ENCODE measurements at regions not wholly inside any gene's neighbourhood (a gene's known extent, or its start where the extent isn't known, plus 50 kb on each side); places are given as distances from the start of the nearest gene placed in this dataset.

DNA sequence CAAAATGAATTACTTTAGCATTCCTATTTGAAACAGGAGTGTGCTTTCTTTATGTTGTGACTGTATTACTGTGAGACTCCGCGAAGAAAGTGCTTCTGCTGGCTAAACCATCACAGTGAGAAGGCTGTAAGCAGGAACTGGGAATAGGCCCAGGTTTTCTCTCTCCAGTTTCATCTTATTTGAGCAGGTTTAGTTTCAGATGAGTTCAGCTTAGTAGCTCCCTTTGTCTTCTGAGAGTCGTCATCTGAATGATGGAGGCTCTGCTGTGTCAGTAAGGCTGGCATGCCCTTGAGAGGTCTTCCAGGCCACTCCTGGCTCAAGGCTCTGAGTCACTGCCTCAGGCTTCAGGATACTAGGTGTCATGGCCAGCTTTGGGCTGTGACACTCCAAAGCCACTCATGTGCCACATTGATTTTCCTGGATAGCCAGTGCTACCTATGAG, 205.6 kb upstream of the RGS6 start:
- DNase-seq: no peak

GRCh38 chr14:71728386-71728785, 203.8 kb upstream of the RGS6 start:
- no peak for DNase-seq

- no peak for DNase-seq
Observed at GRCh38 chr14:71729596-71729995, 202.6 kb upstream of the RGS6 start.

DNA sequence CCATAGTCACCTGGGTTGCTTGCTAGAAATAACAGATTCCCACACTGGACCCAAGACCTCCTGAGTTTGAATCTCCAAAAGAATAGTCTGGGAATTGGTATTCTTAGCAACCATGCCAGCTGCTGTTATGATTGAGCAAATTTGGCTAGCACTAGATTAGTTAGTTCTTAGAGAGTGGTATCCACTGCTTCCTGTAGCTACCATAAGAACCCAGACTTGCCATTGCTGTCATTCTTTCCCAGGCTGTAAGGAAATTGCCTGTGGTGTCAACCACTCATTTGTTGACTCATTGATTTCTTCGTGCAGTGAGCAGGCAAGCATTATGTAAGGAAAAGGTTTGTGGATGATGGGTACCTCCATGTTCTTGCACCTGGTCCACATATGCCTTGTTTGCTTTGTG, 201.8 kb upstream of the RGS6 start:
- DNase-seq: no peak

- DNase-seq: no peak
Observed at GRCh38 chr14:71731096-71731495, 201.1 kb upstream of the RGS6 start.

DNA sequence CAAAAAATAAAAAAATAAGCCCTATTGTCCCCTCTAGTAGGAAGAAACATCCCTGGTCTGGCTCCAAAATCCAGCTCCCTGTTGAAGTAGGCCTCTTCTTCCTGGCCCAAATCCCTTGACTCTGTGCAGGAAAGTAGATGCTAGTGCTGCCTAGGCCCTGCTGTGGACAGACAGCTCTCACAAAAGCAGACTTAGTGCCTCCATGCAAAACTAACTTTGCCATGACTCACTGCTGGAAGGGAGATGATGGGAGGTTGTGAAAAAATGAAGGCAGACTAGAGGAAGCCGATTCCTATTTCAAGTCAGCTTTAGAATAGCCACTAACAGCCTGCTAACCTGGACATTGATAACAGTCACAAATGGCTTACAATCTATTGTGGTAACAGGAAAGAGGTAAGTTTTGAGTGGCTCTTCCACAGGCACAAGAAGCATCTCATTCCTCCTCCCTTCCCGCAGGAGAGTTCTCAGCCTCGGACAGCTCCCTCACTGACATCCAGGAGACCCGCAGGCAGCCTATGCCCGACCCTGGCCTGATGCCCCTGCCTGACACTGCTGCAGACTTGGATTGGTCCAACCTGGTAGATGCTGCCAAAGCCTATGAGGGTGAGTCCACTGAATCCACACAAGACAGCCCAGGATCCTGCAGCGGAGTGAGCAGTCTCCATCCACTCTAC, 198.9 kb upstream of the RGS6 start:
- no peak for DNase-seq

- DNase-seq: no peak
Observed at GRCh38 chr14:71734076-71734475, 198.2 kb upstream of the RGS6 start.

DNA sequence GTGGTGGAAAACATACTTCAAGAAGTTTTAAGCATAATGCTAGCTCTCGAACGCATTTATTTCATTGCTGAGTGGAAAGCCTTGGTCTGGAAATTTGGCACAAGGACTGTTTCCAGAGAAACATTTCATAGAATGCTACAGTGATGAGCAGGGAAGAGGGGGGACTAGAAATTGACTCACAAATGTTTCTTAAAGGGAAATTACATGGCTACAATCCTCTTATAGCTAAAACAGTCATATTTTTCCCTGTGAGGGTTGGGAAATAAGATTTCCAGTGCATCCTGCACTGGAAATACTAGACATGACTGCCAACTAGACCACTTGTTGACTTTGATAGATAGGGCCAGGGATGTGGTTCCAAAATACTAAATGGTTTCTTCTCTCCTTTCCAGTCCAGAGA, 197.3 kb upstream of the RGS6 start:
- DNase-seq: no peak

DNA sequence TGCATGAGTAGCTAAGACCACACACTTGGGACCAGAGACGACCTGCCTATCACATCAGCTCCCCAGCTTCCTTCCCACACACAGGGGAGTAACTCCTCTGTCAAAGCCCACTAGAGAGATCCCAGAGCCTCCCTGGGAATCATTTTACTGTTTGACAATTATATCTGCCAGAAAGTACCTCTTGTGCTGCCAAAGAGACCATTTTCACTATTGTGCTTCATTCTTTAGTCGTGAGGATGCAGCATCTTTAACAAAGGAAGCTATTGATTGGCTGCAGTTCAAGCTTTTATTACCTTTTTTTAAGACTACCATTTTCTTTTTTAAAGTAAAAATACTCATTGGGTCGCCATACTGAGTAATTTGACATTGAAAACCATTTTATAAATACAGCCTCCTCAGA, 194.5 kb upstream of the RGS6 start:
- DNase-seq: no peak

DNA sequence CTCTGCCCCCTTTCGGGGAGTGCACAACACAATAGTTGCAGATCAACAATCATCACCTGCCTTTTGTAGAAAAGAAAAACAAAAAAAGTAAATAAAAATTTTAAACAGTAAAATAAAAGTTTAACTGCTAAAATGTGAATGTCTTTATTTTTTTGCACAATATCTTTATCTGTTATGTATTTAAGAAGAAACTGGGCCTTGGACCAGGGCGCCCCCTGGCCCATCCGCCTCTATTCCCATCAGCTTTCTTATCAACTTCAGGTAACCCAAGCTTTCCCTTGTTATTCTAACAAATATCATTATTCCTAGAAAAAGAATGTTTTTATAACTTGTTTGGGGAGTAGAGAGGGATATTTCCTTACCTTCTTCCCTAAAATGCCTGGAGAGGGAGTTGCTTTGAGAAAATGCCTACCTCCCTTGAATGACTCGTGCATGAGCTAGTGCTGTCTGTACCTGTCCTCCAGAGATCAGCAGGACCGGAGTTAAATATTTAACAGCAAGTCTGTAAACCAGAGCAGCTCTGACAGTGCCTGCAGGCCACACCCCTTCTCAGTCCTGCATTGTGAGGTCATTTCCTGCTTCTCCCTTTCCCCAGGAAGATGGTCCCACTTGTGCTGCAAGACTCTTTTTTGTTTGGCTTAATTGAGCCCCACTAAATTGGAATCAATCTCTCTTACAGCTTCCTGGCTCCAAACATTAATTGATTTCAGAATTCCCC, 192.8 kb upstream of the RGS6 start:
- no peak for DNase-seq

- DNase-seq: no peak
Observed at GRCh38 chr14:71741241-71741640, 191.0 kb upstream of the RGS6 start.

GRCh38 chr14:71742485-71742884, 189.7 kb upstream of the RGS6 start:
- no peak for DNase-seq

DNA sequence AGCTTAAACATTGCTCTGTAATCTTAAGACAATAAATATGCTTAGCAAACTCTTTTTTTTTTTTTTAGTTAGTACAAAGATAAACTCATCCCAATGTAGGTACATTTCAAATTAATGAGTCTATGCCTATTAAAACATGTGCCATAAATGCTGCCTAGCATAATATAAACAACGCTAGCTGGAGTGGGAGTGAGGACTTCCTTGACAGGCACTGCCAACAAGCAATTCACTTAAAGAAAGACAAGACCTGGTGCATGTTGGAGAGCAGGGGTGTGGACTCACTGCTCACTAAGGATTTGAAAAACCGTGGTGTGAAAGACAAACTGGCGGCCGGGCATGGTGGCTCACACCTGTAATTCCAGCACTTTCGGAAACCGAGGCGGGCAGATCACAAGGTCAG, 187.2 kb upstream of the RGS6 start:
- no peak for DNase-seq

GRCh38 chr14:71748196-71748595, 184.0 kb upstream of the RGS6 start:
- DNase-seq: no peak

GRCh38 chr14:71749613-71750238, 182.5 kb upstream of the RGS6 start:
- no peak for DNase-seq

DNA sequence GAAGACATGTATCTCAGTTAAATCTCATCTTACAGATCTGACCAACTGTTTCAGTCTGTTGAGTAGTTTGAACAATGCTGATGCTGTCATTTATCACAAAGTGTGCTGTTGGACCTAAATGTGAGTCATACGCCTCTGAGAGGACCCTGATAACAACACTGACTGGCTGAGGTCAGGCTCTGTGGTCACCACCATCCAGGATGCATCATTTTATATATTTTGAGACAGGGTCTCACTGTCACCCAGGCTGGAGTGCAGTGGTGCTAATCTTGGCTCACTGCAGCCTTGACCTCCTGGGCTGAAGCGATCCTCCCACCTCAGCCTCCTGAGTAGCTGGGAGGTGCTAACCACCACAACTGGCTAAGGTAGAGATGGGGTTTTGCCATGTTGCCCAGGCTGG, 181.0 kb upstream of the RGS6 start:
- no peak for DNase-seq

DNA sequence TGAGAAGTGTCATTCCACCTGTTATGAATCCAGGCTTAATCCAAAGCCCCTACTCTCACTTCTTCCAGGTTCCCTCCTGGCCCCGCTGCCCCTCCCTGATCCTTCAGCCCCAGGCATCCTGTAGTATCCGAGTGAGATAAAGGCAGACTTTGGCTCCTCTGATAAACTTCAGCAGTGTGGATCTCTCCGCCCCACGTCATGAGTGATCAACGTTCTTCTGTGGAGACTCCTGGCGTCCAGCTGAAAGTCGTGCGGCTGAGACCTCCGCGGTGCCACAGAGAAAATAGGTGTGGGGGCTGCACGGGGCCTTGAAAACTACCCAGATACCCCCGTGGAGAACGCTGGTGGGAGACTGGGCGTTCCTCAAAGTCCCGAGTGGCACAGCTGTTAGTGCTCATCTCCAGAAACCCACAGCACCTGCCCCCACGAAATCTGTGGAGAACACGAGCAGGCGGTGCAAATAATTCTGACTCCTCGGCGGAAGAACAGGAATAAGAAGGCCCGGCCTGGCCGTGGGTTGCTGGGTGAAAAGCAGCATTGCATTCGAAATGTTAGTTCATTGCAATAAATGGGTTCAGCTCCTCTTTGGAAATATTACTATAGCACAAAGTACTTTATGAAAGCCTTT, 180.0 kb upstream of the RGS6 start:
- DNase-seq: no peak

GRCh38 chr14:71753126-71753830, 179.0 kb upstream of the RGS6 start:
- DNase-seq: peak; percentile 53

- no peak for DNase-seq
Observed at GRCh38 chr14:71753976-71754375, 178.3 kb upstream of the RGS6 start.

DNA sequence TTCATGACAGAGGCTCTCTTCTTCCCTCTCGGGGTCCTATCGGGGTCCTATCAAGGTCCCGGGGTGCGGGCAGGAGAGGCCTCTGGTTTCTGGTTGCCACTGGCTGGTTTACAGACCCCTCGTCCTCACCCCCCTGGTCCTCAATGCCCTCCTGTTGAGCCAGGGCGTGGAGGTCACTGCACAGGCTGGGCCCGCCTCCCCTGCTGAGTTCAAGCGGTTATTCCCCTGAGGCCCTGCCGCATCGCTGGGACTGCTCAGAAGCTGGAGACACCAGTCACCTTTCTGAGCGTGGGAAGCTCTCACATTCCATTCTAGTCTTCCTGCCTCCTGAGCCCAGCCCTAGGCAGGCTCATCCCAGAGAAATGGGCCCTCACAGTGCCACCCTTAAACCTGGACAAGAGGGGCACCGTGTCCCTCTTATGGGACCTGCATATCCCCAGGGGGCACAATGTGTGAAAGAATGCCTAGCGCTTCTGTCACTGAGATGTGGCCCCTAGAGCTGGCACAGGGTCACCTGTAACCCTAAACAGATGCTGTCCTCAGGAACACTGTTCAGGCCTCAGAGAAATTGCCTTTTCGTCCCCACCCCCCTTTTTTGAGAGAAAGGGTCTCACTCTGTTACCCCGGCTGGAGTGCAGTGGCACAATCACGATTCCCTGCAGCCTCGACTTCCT, 177.7 kb upstream of the RGS6 start:
- no peak for DNase-seq

- DNase-seq: no peak
Observed at GRCh38 chr14:71758229-71758951, 173.8 kb upstream of the RGS6 start.

GRCh38 chr14:71762575-71762974, 169.7 kb upstream of the RGS6 start:
- DNase-seq: no peak
